HG03066 (cell line): ENCODE measurements at regions not wholly inside any gene's neighbourhood (a gene's known extent, or its start where the extent isn't known, plus 50 kb on each side); places are given as distances from the start of the nearest gene placed in this dataset.

Experiments
- ATAC-seq: cut with Tn5 transposase; IDR thresholded peaks from one replicate; pipeline ENCODE4 v1.9.1; 2021; ENCODE audit warnings: low read depth; ENCODE audit not compliant: unreplicated experiment

DNA sequence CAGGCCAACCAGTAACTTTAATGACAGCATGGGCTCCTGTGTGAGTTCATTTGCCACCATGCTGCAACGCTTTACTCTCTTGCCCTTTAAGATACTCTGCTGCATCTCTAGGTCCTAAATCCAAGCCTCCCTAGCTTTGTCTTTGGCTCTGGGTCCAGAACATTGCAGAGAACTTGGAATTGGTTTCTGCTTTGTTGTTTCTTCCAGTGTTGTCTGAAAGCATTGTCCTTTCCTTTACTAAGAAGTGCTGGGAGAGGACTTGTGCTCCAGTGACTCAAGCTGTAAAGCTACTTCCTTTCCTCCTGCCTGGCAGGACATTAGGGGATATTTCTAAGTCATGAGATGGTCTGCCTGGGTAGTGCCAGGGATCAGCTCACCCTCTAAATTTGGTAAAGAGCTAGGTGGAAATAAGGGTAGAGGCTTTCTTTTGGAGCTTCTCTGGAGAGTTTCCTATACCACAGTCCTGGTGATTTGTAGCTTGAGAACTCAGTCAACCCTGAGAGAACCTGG is 202.5 kb upstream of the CADM1 start:
- ATAC-seq = no peak

DNA sequence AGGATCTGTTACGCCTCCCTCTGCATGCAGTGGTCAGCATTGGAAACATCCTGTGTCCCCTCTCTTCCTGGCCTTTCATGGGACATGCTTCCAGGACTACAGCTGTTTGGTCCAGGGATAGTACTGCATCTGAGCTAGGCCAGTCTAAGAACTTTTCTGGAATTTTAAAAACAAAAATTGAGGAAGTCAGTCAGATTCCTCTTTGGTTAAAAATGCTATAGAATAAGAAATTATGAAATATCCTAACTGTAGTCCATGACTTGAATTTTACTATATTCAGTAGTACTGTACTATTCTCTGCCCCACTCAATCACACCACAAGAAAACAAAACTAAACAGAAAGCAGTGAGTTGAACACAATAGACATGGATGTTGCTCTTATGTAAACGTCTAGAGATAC is 201.0 kb upstream of the CADM1 start:
- ATAC-seq = no peak

DNA sequence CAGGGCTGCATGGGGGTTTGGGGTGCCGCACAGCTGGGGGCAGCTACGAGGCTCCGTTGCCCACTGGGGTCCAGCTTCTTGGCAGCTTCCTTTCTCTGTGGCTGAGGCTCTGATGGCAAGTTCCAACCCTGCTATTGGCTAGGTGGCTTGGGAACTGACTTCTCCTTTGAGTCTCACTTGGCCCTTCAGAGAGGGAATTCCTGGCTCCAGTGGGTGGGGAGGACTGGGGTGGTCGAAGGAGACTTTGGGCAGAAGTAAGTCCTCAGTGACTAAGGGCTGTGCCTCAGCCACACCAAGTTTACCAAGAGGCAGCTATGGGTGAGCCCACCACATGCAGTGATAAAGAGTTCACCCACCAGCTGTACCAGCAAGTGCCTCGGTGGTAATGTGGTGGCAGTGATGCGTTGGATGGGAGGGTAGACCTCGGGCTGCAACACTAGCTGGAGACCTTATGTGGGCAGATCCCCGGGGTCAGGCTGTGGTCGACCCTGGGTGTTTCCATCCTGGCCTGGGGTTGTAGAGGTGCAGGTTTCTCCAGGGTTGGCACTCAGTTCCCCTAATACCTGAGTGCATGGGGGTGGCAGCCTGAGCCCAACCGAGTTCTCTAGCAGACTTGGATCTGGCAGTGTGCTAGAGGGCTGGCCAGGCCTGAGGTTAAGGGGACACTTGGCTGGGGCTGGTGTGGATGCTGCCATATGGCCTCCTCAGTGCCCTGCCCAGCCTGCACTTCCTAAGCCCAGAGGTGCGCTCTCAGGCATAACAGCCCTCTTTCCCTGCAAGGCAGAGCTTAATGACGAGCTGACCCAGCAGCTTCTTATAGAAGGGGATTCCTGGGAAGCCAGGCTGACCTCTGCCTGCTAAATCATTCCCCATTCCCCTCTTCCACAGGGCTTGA is 197.0 kb upstream of the CADM1 start:
- no peak for ATAC-seq

DNA sequence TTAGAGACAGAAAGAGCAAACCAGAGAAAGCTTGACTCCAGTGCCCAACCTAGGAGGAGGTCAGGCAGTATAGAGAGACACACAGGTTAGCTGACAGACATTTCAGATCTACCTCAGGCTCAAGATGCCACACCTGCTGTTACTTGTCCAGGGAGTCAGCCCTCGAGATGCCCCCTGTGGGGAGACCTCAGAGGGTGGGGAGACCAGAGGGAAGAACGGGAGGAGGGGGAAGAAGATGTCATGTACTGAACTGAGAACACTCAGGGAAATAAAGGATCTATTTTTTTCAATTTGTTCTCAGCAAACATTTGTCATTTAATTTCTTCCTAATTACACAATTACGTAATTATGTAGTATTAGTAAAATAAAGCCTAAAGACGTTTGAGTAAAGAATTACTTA is 196.3 kb upstream of the CADM1 start:
- no peak for ATAC-seq

DNA sequence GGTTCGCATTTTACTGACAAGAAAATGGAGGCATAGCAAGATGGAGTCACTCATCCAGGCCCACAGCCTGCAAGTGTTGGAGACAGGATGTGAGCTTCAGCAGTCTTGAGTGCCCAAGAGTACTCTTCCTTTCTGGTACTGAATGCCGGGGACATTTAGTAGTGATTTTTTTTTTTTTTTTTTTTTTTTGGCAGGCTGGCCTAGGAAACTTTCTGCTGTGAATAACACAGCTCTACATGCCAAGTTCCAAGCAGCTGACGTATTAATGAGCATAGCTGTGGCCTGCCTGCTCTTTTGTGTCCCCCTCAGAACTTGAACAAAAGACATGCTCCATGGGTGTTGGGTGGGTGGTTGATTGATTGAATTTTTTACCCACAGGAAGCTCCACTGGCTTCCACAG is 195.5 kb upstream of the CADM1 start:
- ATAC-seq = no peak

DNA sequence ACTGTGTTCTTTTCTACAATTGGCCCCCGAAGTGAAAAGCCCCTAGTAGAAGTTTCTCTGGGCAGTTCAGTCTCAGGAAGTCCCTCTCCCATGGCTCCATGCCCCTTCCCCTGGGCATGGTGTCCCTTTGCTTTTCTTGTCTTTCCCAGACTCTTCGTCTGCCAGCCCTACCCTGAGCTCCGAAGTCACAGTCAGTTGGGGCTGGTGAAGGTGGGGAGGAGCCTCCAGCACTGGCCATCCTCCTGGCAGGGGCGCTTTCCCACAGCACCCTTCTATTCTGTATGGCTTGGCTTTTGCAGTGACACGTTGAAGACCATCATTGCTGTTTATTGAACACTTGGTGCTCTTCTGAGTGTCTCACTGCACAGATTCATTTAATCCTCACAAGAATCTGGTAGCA is 195.1 kb upstream of the CADM1 start:
- no peak for ATAC-seq

- ATAC-seq = no peak
These were observed 194.0 kb upstream of the CADM1 start for GRCh38 chr11:115698243-115698642.

GRCh38 chr11:115696563-115696962 is 192.3 kb upstream of the CADM1 start:
- no peak for ATAC-seq

DNA sequence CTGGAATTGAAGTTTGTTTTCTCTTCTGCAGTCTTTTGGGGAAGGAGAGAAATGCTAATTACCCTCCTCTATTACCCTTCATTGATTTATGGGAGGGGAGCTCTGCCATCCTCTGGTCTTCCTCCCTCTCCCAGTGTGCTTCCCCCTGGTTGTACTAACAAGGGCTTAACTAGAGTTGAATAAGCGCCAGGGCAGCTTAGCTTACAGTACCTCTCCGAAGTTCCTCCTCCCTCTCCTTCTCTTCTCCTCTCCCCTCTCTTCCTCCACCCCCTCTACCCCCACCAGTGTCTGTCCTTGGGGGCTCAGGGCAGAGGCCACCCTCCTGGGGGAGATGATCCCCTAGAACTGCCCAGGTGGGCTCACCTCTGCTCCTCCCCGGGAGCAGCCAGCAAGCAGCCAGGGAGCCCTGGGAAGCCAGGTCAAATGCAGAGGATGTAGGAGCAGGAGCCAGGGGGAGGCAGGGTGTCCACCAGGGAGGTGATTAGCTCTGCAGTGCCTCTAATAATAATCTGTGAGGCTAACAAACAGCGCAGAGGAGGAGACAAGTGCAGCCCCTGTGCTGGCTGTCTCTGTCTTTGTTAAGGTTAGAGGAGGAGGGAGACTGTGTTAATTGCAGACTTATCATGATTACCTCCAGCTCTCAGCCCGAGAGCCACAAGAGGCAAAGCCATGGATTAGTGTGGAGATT is 191.6 kb upstream of the CADM1 start:
- no peak for ATAC-seq

GRCh38 chr11:115693002-115693401 is 188.8 kb upstream of the CADM1 start:
- no peak for ATAC-seq

DNA sequence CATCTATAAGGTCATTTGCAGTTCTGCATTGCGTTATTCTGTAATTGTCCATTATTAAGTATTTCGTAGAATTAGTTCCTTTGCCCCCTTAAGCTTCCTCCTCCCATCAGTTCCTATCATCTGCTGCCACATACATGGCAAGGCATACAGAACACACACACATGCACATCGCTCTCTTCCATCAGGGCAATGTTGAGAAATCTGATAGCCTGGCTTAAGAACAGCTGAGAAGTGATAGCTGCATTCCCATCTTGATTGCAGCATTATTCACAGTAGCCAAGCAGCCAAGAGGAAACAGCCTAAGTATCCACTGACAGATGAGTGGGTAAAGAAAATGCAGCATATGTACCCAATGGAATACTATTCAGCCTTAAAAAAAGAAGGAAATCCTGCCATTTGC is 186.8 kb upstream of the CADM1 start:
- no peak for ATAC-seq

DNA sequence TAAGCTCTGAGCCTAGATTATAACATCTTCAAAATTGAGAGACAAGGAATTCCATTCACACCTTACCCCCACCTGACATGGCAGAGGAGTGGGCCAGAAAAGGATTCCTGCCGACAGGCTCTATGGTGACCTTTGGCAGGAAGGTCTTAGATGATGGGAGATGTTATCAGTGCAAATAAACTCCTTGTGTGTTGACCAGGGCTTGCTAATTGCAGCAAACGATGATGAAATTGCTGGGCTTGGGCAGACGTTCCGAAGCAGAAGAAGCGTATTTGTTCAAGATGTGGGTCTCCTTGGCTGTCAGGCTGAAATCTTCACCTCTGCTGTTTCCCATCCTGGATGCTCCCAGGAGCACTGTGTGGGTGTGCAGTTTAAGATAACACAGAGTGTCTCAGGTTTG is 183.7 kb upstream of the CADM1 start:
- ATAC-seq = no peak

GRCh38 chr11:115684699-115685098 is 180.5 kb upstream of the CADM1 start:
- no peak for ATAC-seq

GRCh38 chr11:115684135-115684534 is 179.9 kb upstream of the CADM1 start:
- ATAC-seq = no peak

- no peak for ATAC-seq
These were observed 178.7 kb upstream of the CADM1 start for GRCh38 chr11:115682888-115683287.

GRCh38 chr11:115682101-115682500 is 177.9 kb upstream of the CADM1 start:
- ATAC-seq = no peak

- no peak for ATAC-seq
These were observed 175.7 kb upstream of the CADM1 start for GRCh38 chr11:115679945-115680344.

- ATAC-seq = no peak
These were observed 174.7 kb upstream of the CADM1 start for GRCh38 chr11:115678942-115679341.

DNA sequence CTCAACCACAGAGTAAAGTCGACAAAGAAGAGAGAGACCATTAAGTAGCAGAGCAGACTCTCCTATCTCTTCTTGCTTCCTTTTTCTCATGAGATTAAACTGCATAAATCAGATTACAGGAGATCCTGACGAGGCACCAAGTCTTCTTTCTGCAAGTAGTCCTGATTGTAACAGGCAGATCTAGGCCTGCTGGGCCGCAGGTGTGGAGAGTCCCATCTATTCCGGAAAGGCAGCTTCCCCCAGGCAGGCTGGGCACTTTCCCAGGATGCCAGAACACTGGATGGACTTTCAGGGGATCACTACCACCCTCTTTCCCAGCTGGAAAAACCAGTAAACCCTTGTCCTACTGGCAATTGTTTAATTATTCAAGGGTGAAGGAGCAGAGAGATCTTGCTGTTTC is 173.0 kb upstream of the CADM1 start:
- ATAC-seq = no peak

GRCh38 chr11:115676768-115677167 is 172.6 kb upstream of the CADM1 start:
- no peak for ATAC-seq

- no peak for ATAC-seq
These were observed 172.0 kb upstream of the CADM1 start for GRCh38 chr11:115676206-115676605.
